GDM1 (cell line): ENCODE measurements at regions not wholly inside any gene's neighbourhood (a gene's known extent, or its start where the extent isn't known, plus 50 kb on each side); places are given as distances from the start of the nearest gene placed in this dataset.

Experiments
- DNase-seq: peaks from one replicate; lab custom pipeline; 2025; lab: John Stamatoyannopoulos, UW

DNA sequence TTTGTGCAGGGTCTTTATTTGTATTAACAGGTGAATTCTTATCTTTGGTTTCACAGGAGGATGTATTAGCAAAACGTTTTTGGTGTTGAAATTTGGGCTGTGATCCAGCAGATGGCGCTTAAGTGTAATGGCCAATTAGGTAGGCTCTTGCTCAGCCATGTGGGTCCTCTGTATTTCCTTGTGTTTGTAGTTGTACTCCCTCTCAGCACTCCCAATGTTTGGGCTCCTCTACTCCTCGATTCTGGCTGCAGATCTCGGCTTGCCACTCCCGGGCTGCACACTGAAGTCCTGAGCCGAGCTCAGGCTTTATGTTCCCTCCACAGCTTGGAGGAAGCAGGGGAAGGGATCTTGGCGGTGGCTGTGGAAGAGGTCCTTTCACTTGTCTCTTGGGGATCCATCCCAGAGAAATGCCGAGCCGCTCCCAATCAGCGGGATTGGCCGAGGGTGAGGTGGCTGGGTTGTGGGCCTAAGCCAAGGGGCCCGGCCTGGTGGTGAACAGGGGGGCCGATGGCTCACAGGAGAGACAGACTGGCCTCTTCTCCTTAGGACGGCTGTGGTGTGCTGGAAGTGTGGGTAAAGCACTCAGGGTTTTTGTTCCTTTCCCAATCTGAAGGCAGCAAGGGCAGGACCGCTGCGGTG, 133.7 kb downstream of the AEBP2 start:
- no peak for DNase-seq

DNA sequence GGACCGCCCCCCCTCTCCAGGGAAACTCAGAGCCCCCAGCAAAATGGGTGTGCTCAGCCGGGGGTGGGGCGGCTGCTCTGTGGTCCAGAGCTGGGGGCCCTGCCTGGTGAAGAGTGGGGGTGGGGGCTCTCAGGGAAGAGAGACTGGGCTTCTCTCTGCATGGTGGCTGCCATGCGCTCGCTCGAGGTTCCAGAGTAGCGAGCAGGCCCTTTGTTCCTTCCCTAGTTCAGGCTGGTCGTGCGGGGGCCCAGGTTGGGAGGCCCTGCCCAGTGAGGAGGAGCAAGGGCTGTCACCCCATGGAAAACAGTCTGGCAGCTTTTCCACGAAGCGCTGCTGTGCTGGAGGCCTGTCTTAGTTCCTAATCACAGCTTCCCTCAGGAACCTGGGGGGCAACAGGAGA, 134.6 kb downstream of the AEBP2 start:
- no peak for DNase-seq

DNA sequence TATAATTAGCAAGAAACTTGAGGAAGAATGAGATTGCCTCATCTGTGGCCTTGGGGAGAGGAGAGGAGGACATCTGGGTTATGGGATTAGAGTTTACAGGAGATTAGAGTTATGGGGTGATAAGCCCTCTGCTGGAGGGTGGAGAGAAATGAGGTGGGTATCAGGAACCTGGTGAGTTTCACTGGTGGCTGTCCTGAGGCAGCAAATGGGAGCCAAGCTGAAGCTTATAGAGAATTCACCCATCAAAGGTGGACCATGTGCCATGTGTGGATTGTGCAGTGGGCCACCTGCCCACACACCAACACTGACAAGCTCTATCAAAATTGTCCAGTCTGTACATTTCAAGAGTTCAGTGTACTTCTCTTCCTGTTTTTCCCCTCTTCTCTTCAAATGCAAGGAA, 135.3 kb downstream of the AEBP2 start:
- no peak for DNase-seq

- DNase-seq = peak; percentile 28
These were observed 136.3 kb downstream of the AEBP2 start for GRCh38 chr12:19575337-19576243.

- DNase-seq = no peak
These were observed 137.4 kb downstream of the AEBP2 start for GRCh38 chr12:19576506-19577280.

- DNase-seq = no peak
These were observed 137.9 kb downstream of the AEBP2 start for GRCh38 chr12:19577281-19577530.

- no peak for DNase-seq
These were observed 145.4 kb downstream of the AEBP2 start for GRCh38 chr12:19584732-19585131.

- DNase-seq = no peak
These were observed 149.7 kb downstream of the AEBP2 start for GRCh38 chr12:19588951-19589350.

- no peak for DNase-seq
These were observed 152.7 kb downstream of the AEBP2 start for GRCh38 chr12:19591951-19592350.

DNA sequence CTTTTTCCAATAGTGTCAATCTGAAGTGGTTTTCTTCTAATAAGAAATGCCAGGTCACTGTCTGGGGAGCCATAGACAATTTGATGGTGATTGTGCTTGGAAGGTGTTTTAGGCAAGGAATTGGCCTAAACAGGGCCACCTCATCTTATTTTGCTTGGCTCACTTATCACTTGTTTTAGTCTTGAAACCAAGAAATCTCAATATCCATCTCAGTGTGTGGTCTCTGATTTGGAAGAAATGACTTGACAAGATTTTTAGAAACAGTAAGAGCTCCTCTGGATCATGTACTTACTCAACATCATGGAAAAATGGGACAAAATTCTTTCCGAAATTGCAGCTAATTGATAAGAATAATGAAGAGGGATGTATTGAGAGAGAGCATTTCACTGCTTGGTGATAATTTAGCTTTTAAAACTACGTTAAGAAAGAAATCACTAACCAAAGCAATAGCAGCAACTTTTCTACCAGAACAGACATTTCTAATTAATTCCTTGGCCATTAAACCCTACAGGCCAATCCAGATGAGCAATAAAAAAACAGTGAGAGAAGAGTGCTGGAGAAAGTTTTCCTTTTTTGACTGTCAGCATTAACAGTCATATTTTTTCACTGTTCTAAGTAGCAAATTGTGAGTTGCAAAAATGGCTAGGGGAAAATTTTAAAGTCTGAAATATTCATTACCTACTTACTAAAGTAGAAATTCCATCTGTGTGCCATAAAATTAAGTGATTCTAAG, 157.3 kb downstream of the AEBP2 start:
- no peak for DNase-seq

DNA sequence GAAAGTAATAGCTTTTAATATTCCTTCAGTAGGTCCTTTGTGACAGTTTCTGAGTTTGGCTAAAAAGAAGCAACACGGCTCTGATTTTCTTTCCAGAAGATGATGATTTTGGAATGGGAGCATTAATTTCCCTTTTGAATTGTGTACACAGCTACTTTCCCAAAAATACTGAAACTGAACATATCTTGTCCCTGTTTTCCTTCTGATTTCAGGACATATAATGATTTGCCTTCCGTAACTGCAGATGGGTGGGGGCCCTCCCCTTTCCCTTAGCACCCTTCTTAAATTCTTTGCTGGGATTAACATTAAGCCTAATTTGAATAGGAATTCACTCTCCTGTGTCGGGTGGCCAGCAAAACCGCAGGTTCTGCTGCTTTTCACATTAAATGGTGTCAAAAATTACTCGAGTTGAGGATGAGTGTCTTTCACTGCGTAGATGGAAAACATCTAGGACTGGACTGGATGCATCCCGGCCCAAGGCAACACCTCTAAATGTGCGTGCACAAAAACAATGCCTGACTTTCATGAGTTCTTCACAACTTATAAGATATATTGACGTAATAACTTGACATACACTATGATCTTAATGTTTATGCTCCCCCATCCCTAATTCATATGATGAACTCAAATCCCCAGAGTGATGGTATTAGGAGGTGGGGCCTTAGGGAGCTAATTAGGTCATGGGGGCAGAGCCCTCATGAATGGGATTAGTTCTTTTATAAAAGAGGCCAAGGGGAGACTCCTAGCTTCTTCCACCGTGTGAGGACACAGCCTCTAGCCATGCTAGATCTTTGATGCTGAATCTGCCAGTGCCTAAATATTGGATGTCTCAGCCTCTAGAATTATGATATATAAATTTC, 158.1 kb downstream of the AEBP2 start:
- no peak for DNase-seq

GRCh38 chr12:19605720-19606119, 166.4 kb downstream of the AEBP2 start:
- DNase-seq = no peak

GRCh38 chr12:19608039-19608438, 168.7 kb downstream of the AEBP2 start:
- DNase-seq = no peak

- no peak for DNase-seq
These were observed 173.8 kb downstream of the AEBP2 start for GRCh38 chr12:19613051-19613535.

GRCh38 chr12:19614601-19615383, 175.5 kb downstream of the AEBP2 start:
- no peak for DNase-seq

DNA sequence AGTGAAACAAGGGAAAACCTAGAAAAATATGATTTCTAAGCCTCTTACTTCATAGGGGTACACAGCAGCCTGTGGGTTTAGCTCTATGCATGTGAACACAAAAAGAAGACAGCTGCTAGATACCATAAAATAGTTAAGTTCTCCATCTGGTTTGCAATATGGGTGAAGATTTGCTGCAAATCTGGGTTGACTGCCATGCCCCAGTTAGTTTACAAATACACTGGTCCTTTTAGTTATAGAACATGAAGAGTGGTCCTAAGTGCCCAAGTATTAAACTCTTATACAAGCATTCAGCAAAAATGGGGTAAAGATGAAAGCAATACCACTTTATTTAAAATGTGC, 176.1 kb downstream of the AEBP2 start:
- DNase-seq = no peak

DNA sequence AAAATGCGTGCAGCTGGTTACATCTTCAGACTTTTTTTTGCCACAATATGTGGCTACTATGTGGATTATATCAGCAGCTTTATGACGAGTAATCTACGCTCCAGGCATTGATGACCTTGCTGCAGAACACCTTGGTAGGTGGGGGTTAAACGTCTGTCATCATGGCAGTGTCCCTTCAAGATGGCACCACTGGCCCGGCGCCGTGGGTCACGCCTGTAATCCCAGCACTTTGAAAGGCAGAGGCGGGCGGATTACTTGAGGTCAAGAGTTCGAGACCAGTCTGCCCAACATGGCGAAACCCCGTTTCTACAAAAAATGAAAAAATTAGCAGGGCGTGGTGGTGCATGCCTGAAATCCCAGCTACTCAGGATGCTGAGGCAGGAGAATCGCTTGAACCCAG, 177.5 kb downstream of the AEBP2 start:
- DNase-seq = no peak

- DNase-seq = no peak
These were observed 180.9 kb downstream of the AEBP2 start for GRCh38 chr12:19620222-19620621.

- no peak for DNase-seq
These were observed 184.6 kb downstream of the AEBP2 start for GRCh38 chr12:19623751-19624399.

- DNase-seq = no peak
These were observed 185.2 kb downstream of the AEBP2 start for GRCh38 chr12:19624491-19624890.
